Neuronal stem cell (in vitro differentiated cells): ENCODE measurements at regions not wholly inside any gene's neighbourhood (a gene's known extent, or its start where the extent isn't known, plus 50 kb on each side); places are given as distances from the start of the nearest gene placed in this dataset.

Source experiments
- DNase-seq: peaks from one replicate; pipeline ENCODE4 v3.0.0-alpha.2; 2013; ENCODE audit warnings: low spot score
- H2AFZ ChIP-seq: one replicate; pipeline ENCODE4 v1.6.1; 2013; ENCODE audit warnings: mild to moderate bottlenecking, low read length, inconsistent platforms
- H2AK5ac ChIP-seq: 2 replicates; pipeline ENCODE4 v1.6.1; 2013; ENCODE audit warnings: low read depth, mild to moderate bottlenecking, inconsistent platforms, low read length, moderate library complexity, mixed read lengths
- H2BK120ac ChIP-seq: 2 replicates; pipeline ENCODE4 v1.6.1; 2013; ENCODE audit warnings: low read depth, mild to moderate bottlenecking, inconsistent platforms, low read length, moderate library complexity, mixed read lengths
- H2BK12ac ChIP-seq: one replicate; pipeline ENCODE4 v1.6.1; 2013; ENCODE audit warnings: low read length, inconsistent platforms
- H2BK15ac ChIP-seq: 2 replicates; pipeline ENCODE4 v1.6.1; 2013; ENCODE audit warnings: mild to moderate bottlenecking, low read length, inconsistent platforms, mixed read lengths
- H2BK5ac ChIP-seq: one replicate; pipeline ENCODE4 v1.6.1; 2013; ENCODE audit warnings: inconsistent platforms, mild to moderate bottlenecking, low read length, moderate library complexity
- H3K14ac ChIP-seq: one replicate; pipeline ENCODE4 v1.6.1; 2013; ENCODE audit warnings: low read length, inconsistent platforms
- H3K18ac ChIP-seq: 2 replicates; pipeline ENCODE4 v1.6.1; 2013; ENCODE audit warnings: low read length, inconsistent platforms
- H3K23ac ChIP-seq: 2 replicates; pipeline ENCODE4 v1.6.1; 2013; ENCODE audit warnings: low read depth, mild to moderate bottlenecking, mixed read lengths, low read length, inconsistent platforms; ENCODE audit not compliant: poor library complexity
- H3K27ac ChIP-seq: replicated peaks from 3 replicates; pipeline ENCODE4 v1.5.1; 2013; ENCODE audit warnings: low read length, inconsistent platforms
- H3K27me3 ChIP-seq, 3 experiments: 2 replicates each; pipeline ENCODE4 v1.6.1; 2013; ENCODE audit warnings: low read length in 3 of 3, mild to moderate bottlenecking in 2 of 3, inconsistent platforms in 1 of 3, low read depth in 1 of 3, mixed read lengths in 1 of 3, moderate library complexity in 1 of 3; ENCODE audit not compliant: control insufficient read depth in 3 of 3, insufficient read depth in 3 of 3
- H3K36me3 ChIP-seq, 2 donors: replicated peaks in 1 of 2; 2 replicates each; pipeline ENCODE4 v1.6.1; 2013; ENCODE audit warnings: low read length in 2 of 2; ENCODE audit not compliant: control insufficient read depth in 2 of 2, insufficient read depth in 2 of 2
- H3K4ac ChIP-seq: 2 replicates; pipeline ENCODE4 v1.6.1; 2013; ENCODE audit warnings: inconsistent platforms, mild to moderate bottlenecking, low read length, moderate library complexity
- H3K4me1 ChIP-seq, 2 donors: 1 replicate in 1 of 2; 2 replicates in 1 of 2; pipeline ENCODE4 v1.6.1; 2013; ENCODE audit warnings: low read length in 2 of 2, low read depth in 1 of 2; ENCODE audit not compliant: control insufficient read depth in 2 of 2, insufficient read depth in 1 of 2
- H3K4me2 ChIP-seq: one replicate; pipeline ENCODE4 v1.6.1; 2013; ENCODE audit warnings: mild to moderate bottlenecking, low read length, inconsistent platforms; ENCODE audit not compliant: insufficient read depth, poor library complexity, severe bottlenecking
- H3K4me3 ChIP-seq, 2 donors: 2 replicates each; pipeline ENCODE4 v1.5.1; 2013; ENCODE audit warnings: low read length in 2 of 2, mild to moderate bottlenecking in 2 of 2, inconsistent platforms in 1 of 2, moderate library complexity in 1 of 2
- H3K79me1 ChIP-seq: one replicate; pipeline ENCODE4 v1.6.1; 2013; ENCODE audit warnings: low read depth, mild to moderate bottlenecking, inconsistent platforms, low read length, moderate library complexity
- H3K9ac ChIP-seq: one replicate; pipeline ENCODE4 v1.6.1; 2013; ENCODE audit warnings: mild to moderate bottlenecking, low read depth, low read length, inconsistent platforms; ENCODE audit not compliant: poor library complexity
- H3K9me3 ChIP-seq, 2 donors: replicated peaks in 1 of 2; 2 replicates each; pipeline versions ENCODE3 to v1.6.1; 2013; ENCODE audit warnings: low read length in 2 of 2, mild to moderate bottlenecking in 2 of 2, inconsistent platforms in 1 of 2, low read depth in 1 of 2, mixed read lengths in 1 of 2, moderate library complexity in 1 of 2; ENCODE audit not compliant: control insufficient read depth in 2 of 2, insufficient read depth in 1 of 2
- H4K8ac ChIP-seq: one replicate; pipeline ENCODE4 v1.6.1; 2013; ENCODE audit warnings: low read depth, mild to moderate bottlenecking, inconsistent platforms, low read length, moderate library complexity
- H4K91ac ChIP-seq: one replicate; pipeline ENCODE4 v1.6.1; 2013; ENCODE audit warnings: low read length, low read depth, mild to moderate bottlenecking, inconsistent platforms; ENCODE audit not compliant: poor library complexity
- WGBS, 2 donors: extraction: QIAGEN DNeasy Blood & Tissue Kit; methylation state at CpG; one replicate each; pipeline ENCODE4 v1.1.7; 2013; ENCODE audit warnings: missing lambda C conversion rate in 2 of 2, mixed read lengths in 1 of 2; ENCODE audit not compliant: insufficient read length in 2 of 2, insufficient replicate concordance in 1 of 2; ENCODE audit errors: extremely low coverage in 2 of 2; 5-methylcytosine and 5-hydroxymethylcytosine counted together

DNA sequence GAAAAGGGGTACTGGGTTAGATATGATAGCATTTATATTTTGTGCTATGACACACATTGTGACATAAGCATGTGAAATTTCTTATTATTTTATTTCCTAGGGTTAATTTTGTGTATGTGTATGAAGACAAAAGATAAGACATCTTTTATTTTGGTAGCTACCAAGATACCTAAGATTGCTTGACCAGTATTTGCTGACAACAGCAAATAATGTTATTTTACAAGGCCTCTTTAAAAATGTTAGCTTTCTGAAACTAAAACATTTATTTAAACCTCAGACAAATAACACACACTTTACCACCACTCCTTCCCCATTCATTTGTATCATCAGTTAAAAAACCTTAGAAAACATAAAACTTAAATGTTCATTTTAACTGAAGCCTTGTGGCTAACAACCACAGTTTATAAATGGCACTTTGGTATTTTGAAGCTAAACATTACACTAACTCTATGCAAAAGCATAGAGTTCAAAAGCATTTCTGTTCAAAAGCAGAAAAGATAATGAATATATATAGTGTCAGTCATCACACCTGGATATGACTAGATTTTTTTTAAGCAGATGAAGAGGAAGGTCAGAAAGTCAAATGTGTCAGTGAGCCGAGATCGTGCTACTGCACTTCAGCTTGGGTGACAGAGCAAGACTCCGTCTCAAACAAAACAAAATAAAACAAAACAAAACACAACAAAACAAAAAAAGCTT lies 193.0 kb downstream of the VCY1B start:
- Histone ChIP-seq H3K18ac (no peak overlapping the region), H3K9me3 (no peaks in the 10 kb centered on the region), H4K8ac (no peak overlapping the region), H3K4me1 (no peaks in the 10 kb centered on the region), H3K4me2 (no peak overlapping the region), H3K4me3 (no peak overlapping the region), H2BK15ac (no peak overlapping the region), H2BK120ac (no peak overlapping the region), H3K14ac (no peak overlapping the region), H4K91ac (no peak overlapping the region), H3K36me3 (no peaks in the 10 kb centered on the region), H2BK12ac (no peak overlapping the region), H3K79me1 (no peaks in the 10 kb centered on the region), H3K23ac (no peak overlapping the region), H2AFZ (no peak overlapping the region), H2BK5ac (no peak overlapping the region), H3K4ac (no peak overlapping the region), H2AK5ac (no peak overlapping the region), H3K27me3 (no peaks in the 10 kb centered on the region), H3K9ac (no peak overlapping the region), H3K27ac (no peak overlapping the region)
- DNase-seq: no peak
- no CpG with 5 or more reads among the region's 3 CpGs for WGBS, 2 donors

DNA sequence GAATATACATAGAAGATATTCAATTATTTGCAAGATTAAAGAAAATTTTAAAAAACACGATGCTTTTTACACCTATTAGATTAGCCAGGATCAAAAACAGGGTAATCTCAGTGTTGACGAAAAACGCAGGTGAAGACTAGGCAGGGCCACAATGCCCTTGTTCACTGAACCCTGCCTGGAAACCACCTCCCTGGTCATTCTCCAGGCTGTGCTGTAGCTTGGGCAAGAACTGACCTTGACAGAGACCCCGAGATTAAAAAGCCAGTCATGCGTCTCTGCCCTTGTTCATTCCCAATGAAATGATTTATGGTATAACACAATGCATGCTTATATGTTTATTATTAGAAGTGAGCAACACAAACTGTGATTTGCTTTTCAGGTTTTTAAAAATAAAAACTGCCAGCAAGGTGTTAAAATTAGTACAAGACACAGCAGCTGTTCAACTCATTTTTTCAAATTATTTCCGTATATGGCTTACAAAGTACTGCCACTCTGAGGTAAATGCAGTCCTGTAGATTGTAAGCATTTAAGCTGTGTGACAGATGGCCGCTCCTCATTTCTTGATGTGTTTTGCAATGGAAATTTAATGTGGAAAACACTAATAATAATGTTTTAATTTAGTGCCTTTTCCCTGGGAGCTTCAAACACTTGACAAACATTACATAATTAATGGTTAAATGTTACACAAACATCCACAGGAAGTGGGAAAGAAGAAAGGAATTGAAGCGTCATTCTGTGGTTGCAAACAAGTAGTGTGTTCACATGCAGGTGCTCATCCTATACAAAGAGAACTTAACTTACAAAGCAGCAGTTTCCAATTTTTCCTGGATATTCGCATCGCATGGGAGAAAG lies 200.2 kb downstream of the VCY1B start:
- Histone ChIP-seq H3K27ac (no peak overlapping the region), H3K18ac (no peak overlapping the region), H2BK120ac (no peak overlapping the region), H3K14ac (no peak overlapping the region), H3K4ac (no peak overlapping the region), H3K9ac (no peak overlapping the region), H2AFZ (no peak overlapping the region), H3K9me3 (no peaks in the 10 kb centered on the region), H3K36me3 (no peaks in the 10 kb centered on the region), H3K4me2 (no peak overlapping the region), H4K91ac (no peak overlapping the region), H3K4me1 (no peaks in the 10 kb centered on the region), H3K27me3 (no peaks in the 10 kb centered on the region), H2BK15ac (no peak overlapping the region), H2BK5ac (no peak overlapping the region), H3K4me3 (no peak overlapping the region), H3K23ac (no peak overlapping the region), H2AK5ac (no peak overlapping the region), H3K79me1 (no peaks in the 10 kb centered on the region), H4K8ac (no peak overlapping the region), H2BK12ac (no peak overlapping the region)
- no CpG with 5 or more reads among the region's 10 CpGs for WGBS, 2 donors
- DNase-seq: no peak

DNA sequence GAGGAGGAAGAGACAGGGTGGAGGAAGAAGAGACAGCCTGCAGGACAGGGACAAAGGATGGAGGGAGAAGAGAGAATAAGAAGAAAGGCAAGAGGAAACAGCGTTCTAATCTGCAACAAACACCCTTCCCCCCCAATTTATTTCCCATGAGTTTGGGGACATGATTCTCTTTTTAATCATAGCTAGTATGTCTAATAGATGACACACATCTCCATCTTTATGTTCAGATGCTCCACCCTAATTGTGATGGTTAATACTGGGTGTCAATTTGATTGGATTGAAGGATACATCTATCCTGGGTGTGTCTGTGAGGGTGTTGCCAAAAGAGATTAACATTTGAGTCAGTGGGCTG lies 200.8 kb downstream of the VCY1B start:
- Histone ChIP-seq H3K9me3 (no peaks in the 10 kb centered on the region), H3K4me3 (no peak overlapping the region), H3K4me1 (no peaks in the 10 kb centered on the region), H4K8ac (no peak overlapping the region), H2BK12ac (no peak overlapping the region), H2AFZ (no peak overlapping the region), H3K79me1 (no peaks in the 10 kb centered on the region), H3K23ac (no peak overlapping the region), H2AK5ac (no peak overlapping the region), H3K4ac (no peak overlapping the region), H3K18ac (no peak overlapping the region), H2BK15ac (no peak overlapping the region), H2BK5ac (no peak overlapping the region), H3K9ac (no peak overlapping the region), H4K91ac (no peak overlapping the region), H3K36me3 (no peaks in the 10 kb centered on the region), H3K27me3 (no peaks in the 10 kb centered on the region), H3K14ac (no peak overlapping the region), H3K27ac (no peak overlapping the region), H2BK120ac (no peak overlapping the region), H3K4me2 (no peak overlapping the region)
- DNase-seq: no peak
- no CpG with 5 or more reads among the region's 1 CpG for WGBS, 2 donors

DNA sequence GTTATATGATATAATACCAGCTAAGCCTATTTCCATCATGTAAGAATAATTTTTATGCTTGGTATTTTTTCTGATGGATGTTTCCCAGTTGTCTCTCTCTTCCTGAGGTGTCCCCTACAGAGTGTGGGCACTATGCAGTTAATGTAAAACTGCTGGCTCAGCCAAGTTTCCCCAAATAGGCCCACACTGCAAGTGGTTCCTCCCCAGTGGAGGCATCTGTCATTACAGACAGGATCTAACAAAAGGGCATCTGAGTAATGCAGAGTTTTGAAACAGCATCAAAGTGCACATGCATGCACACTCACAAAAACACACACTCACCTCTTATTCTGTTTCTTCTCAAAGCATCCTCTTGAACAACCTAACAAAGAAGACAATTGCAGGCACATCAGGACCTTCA lies 221.0 kb downstream of the VCY1B start:
- H2AFZ ChIP-seq: no peak overlapping the region
- DNase-seq: no peak
- H3K9me3 ChIP-seq: no peaks in the 10 kb centered on the region
- no peak overlapping the region for H3K18ac ChIP-seq
- no peak overlapping the region for H2BK12ac ChIP-seq
- no peak overlapping the region for H4K8ac ChIP-seq
- no peak overlapping the region for H2AK5ac ChIP-seq
- H3K4me1 ChIP-seq: no peaks in the 10 kb centered on the region
- H3K79me1 ChIP-seq: no peaks in the 10 kb centered on the region
- no peak overlapping the region for H2BK5ac ChIP-seq
- H3K36me3 ChIP-seq: no peaks in the 10 kb centered on the region
- no peak overlapping the region for H3K27ac ChIP-seq
- H3K4ac ChIP-seq: no peak overlapping the region
- no peak overlapping the region for H2BK120ac ChIP-seq
- no peak overlapping the region for H2BK15ac ChIP-seq
- no peak overlapping the region for H3K14ac ChIP-seq
- H3K23ac ChIP-seq: no peak overlapping the region
- no peak overlapping the region for H3K4me3 ChIP-seq
- H3K9ac ChIP-seq: no peak overlapping the region
- H3K27me3 ChIP-seq: no peaks in the 10 kb centered on the region
- no peak overlapping the region for H4K91ac ChIP-seq
- no peak overlapping the region for H3K4me2 ChIP-seq
